Neural progenitor cell (in vitro differentiated cells): ENCODE measurements at regions not wholly inside any gene's neighbourhood (a gene's known extent, or its start where the extent isn't known, plus 50 kb on each side); places are given as distances from the start of the nearest gene placed in this dataset.

Experiments used
- DNase-seq: peaks from one replicate; pipeline ENCODE4 v3.0.0-alpha.2; 2016; ENCODE audit warnings: low spot score
- H2AFZ ChIP-seq: fragments of 200-600 bp; sonication (generic); replicated peaks from 2 replicates; pipeline ENCODE4 v1.6.1; 2016; ENCODE audit warnings: antibody characterized with exemption
- H3F3A ChIP-seq: fragments of 200-600 bp; sonication (generic); 2 replicates; pipeline ENCODE4 v1.6.1; 2016; ENCODE audit warnings: antibody characterized with exemption, low read depth
- H3K27ac ChIP-seq: fragments of 200-600 bp; sonication (generic); 2 replicates; pipeline ENCODE4 v1.5.1; 2016; ENCODE audit warnings: mild to moderate bottlenecking
- H3K27me3 ChIP-seq: fragments of 200-600 bp; sonication (generic); 2 replicates; pipeline ENCODE4 v1.6.1; 2016; ENCODE audit warnings: mild to moderate bottlenecking, moderate library complexity
- H3K36me3 ChIP-seq: fragments of 200-600 bp; sonication (generic); 2 replicates; pipeline ENCODE4 v1.5.1; 2016
- H3K4me1 ChIP-seq: fragments of 200-600 bp; sonication (generic); 2 replicates; pipeline ENCODE4 v1.6.1; 2016; ENCODE audit warnings: mixed run types
- H3K4me2 ChIP-seq: fragments of 200-600 bp; sonication (generic); 2 replicates; pipeline ENCODE4 v1.6.1; 2016
- H3K4me3 ChIP-seq: fragments of 200-600 bp; sonication (generic); 2 replicates; pipeline ENCODE4 v1.5.1; 2016
- H3K79me2 ChIP-seq: fragments of 200-600 bp; sonication (generic); 2 replicates; pipeline ENCODE4 v1.6.1; 2016; ENCODE audit warnings: low read depth
- H3K9ac ChIP-seq: fragments of 200-600 bp; sonication (generic); 2 replicates; pipeline ENCODE4 v1.6.1; 2016
- H3K9me3 ChIP-seq: fragments of 200-600 bp; sonication (generic); 2 replicates; pipeline ENCODE4 v1.5.1; 2016; ENCODE audit warnings: low read depth
- H4K20me1 ChIP-seq: fragments of 200-600 bp; sonication (generic); 2 replicates; pipeline ENCODE4 v1.6.1; 2016; ENCODE audit warnings: low read depth
- H3K27ac Mint-ChIP-seq: 3 replicates; pipeline ENCODE4 v1.8.0; 2021; ENCODE audit warnings: mixed read lengths
- H3K27me3 Mint-ChIP-seq: 2 replicates; pipeline ENCODE4 v1.8.0; 2022; ENCODE audit warnings: low read depth, mild to moderate bottlenecking, inconsistent platforms, moderate library complexity, mixed read lengths; ENCODE audit not compliant: insufficient read depth
- H3K36me3 Mint-ChIP-seq: 3 replicates; pipeline ENCODE4 v1.8.0; 2021; ENCODE audit warnings: mixed read lengths
- H3K4me1 Mint-ChIP-seq: 3 replicates; pipeline ENCODE4 v1.8.0; 2021; ENCODE audit warnings: mixed read lengths
- H3K4me3 Mint-ChIP-seq: 3 replicates; pipeline ENCODE4 v1.8.0; 2021; ENCODE audit warnings: mild to moderate bottlenecking, moderate library complexity, mixed read lengths
- H3K9me3 Mint-ChIP-seq: 3 replicates; pipeline ENCODE4 v1.8.0; 2020; ENCODE audit warnings: mixed read lengths
- CTCF ChIP-seq: fragments of 200-600 bp; sonication (generic); IDR thresholded peaks from 2 replicates; pipeline ENCODE4 v1.5.1; 2017; ENCODE audit warnings: antibody characterized with exemption, mild to moderate bottlenecking
- EZH2 ChIP-seq: fragments of 200-600 bp; sonication (generic); IDR thresholded peaks from 2 replicates; pipeline ENCODE4 v1.6.1; 2017; ENCODE audit warnings: antibody characterized with exemption, mild to moderate bottlenecking, moderate library complexity
- EZH2phosphoT487 ChIP-seq: fragments of 200-600 bp; sonication (generic); IDR thresholded peaks from 2 replicates; pipeline ENCODE4 v1.6.1; 2017; ENCODE audit warnings: antibody characterized with exemption

- Histone ChIP-seq H3K4me3 (no peak overlapping the region), H3K79me2 (no peaks in the 10 kb centered on the region), H3K27me3 (no peaks in the 10 kb centered on the region), H3K4me2 (no peak overlapping the region), H2AFZ (no peak overlapping the region), H3K36me3 (no peaks in the 10 kb centered on the region), H3K27ac (no peak overlapping the region), H3K9me3 (no peaks in the 10 kb centered on the region), H3K9ac (no peak overlapping the region), H3F3A (no peaks in the 10 kb centered on the region), H3K4me1 (no peaks in the 10 kb centered on the region), H4K20me1 (no peaks in the 10 kb centered on the region)
- Mint-ChIP-seq H3K4me1 (peaks cover 9% of the 10 kb centered on the region), H3K27ac (no peak overlapping the region), H3K36me3 (no peaks in the 10 kb centered on the region), H3K27me3 (peaks cover 5% of the 10 kb centered on the region), H3K4me3 (no peak overlapping the region), H3K9me3 (no peaks in the 10 kb centered on the region)
- no peak for TF ChIP-seq EZH2phosphoT487
- DNase-seq, result no peak
These were observed 700.6 kb downstream of the HACE1 start for GRCh38 chr6:104159045-104159618.

- no peak overlapping the region for H3K4me2 ChIP-seq
- no peak overlapping the region for H3K4me3 Mint-ChIP-seq
- no peak overlapping the region for H3K4me3 ChIP-seq
- no peak overlapping the region for H2AFZ ChIP-seq
- no peaks in the 10 kb centered on the region for H3K9me3 ChIP-seq
- H3K9ac ChIP-seq, result no peak overlapping the region
- H3K27me3 ChIP-seq, result no peaks in the 10 kb centered on the region
- H3F3A ChIP-seq, result no peaks in the 10 kb centered on the region
- no peaks in the 10 kb centered on the region for H3K79me2 ChIP-seq
- no peak overlapping the region for H3K27ac ChIP-seq
- no peaks in the 10 kb centered on the region for H3K4me1 Mint-ChIP-seq
- H3K9me3 Mint-ChIP-seq, result peaks cover 3% of the 10 kb centered on the region
- H3K27ac Mint-ChIP-seq, result no peak overlapping the region
- no peaks in the 10 kb centered on the region for H3K27me3 Mint-ChIP-seq
- TF ChIP-seq CTCF (no peak), EZH2phosphoT487 (no peak), EZH2 (no peak)
- no peaks in the 10 kb centered on the region for H3K36me3 ChIP-seq
- DNase-seq, result no peak
- no peaks in the 10 kb centered on the region for H4K20me1 ChIP-seq
- H3K4me1 ChIP-seq, result no peaks in the 10 kb centered on the region
- no peaks in the 10 kb centered on the region for H3K36me3 Mint-ChIP-seq
These were observed 716.0 kb downstream of the HACE1 start for GRCh38 chr6:104143757-104144156.

GRCh38 chr6:104134876-104135275 is 724.8 kb downstream of the HACE1 start:
- H3K9me3 Mint-ChIP-seq, result no peaks in the 10 kb centered on the region
- no peak overlapping the region for H3K4me3 ChIP-seq

More at GRCh38 chr6:104134876-104135275, 724.8 kb downstream of the HACE1 start:
- Histone ChIP-seq H3K27me3 (no peaks in the 10 kb centered on the region), H3K27ac (no peak overlapping the region), H3K9ac (no peak overlapping the region), H3K36me3 (no peaks in the 10 kb centered on the region), H2AFZ (no peak overlapping the region), H3K4me2 (no peak overlapping the region), H3F3A (no peaks in the 10 kb centered on the region), H3K9me3 (no peaks in the 10 kb centered on the region), H3K79me2 (no peaks in the 10 kb centered on the region), H3K4me1 (no peaks in the 10 kb centered on the region), H4K20me1 (no peaks in the 10 kb centered on the region)
- no peaks in the 10 kb centered on the region for H3K4me1 Mint-ChIP-seq
- no peak overlapping the region for H3K4me3 Mint-ChIP-seq
- TF ChIP-seq CTCF, result no peak
- no peak for TF ChIP-seq EZH2phosphoT487
- no peak overlapping the region for H3K27ac Mint-ChIP-seq
- no peaks in the 10 kb centered on the region for H3K27me3 Mint-ChIP-seq
- DNase-seq, result no peak
- H3K36me3 Mint-ChIP-seq, result no peaks in the 10 kb centered on the region
